D341Med (cell line): ENCODE measurements at regions not wholly inside any gene's neighbourhood (a gene's known extent, or its start where the extent isn't known, plus 50 kb on each side); places are given as distances from the start of the nearest gene placed in this dataset.
"Not testable (repeated sequence)": the region's sequence is repeated elsewhere in the genome, so short reads cannot be mapped to it uniquely, and the experiment has no call there.

ENCODE experiments used
- DNase-seq: peaks from one replicate; pipeline ENCODE4 v3.0.0; 2012; ENCODE audit warnings: low spot score

- no peak for DNase-seq
These were observed 70.8 kb downstream of the YTHDF1 start for GRCh38 chr20:63145156-63145555.

- DNase-seq = no peak
These were observed 73.0 kb downstream of the YTHDF1 start for GRCh38 chr20:63142933-63143332.

GRCh38 chr20:63141531-63141930 is 74.4 kb downstream of the YTHDF1 start:
- DNase-seq = no peak

GRCh38 chr20:63140514-63141433 is 75.2 kb downstream of the YTHDF1 start:
- no peak for DNase-seq

GRCh38 chr20:63139837-63140236 is 76.1 kb downstream of the YTHDF1 start:
- DNase-seq = no peak

GRCh38 chr20:63139356-63139755 is 76.6 kb downstream of the YTHDF1 start:
- no peak for DNase-seq

- no peak for DNase-seq
These were observed 77.0 kb downstream of the YTHDF1 start for GRCh38 chr20:63138855-63139341.

- DNase-seq = no peak
These were observed 78.0 kb downstream of the YTHDF1 start for GRCh38 chr20:63137851-63138415.

GRCh38 chr20:63136296-63136695 is 79.6 kb downstream of the YTHDF1 start:
- no peak for DNase-seq

- no peak for DNase-seq
These were observed 80.5 kb downstream of the YTHDF1 start for GRCh38 chr20:63135411-63135810.

GRCh38 chr20:63134711-63135361 is 81.1 kb downstream of the YTHDF1 start:
- not testable (repeated sequence) for DNase-seq

- DNase-seq = no peak
These were observed 81.7 kb downstream of the YTHDF1 start for GRCh38 chr20:63134201-63134612.

GRCh38 chr20:63133481-63134091 is 82.3 kb downstream of the YTHDF1 start:
- DNase-seq = no peak

- DNase-seq = no peak
These were observed 83.0 kb downstream of the YTHDF1 start for GRCh38 chr20:63132715-63133471.

- DNase-seq = no peak
These were observed 83.7 kb downstream of the YTHDF1 start for GRCh38 chr20:63132131-63132714.

- no peak for DNase-seq
These were observed 85.0 kb downstream of the YTHDF1 start for GRCh38 chr20:63130658-63131577.

GRCh38 chr20:63129991-63130657 is 85.8 kb downstream of the YTHDF1 start:
- DNase-seq = no peak

- no peak for DNase-seq
These were observed 86.5 kb downstream of the YTHDF1 start for GRCh38 chr20:63129376-63129965.

GRCh38 chr20:63128956-63129355 is 87.0 kb downstream of the YTHDF1 start:
- DNase-seq = no peak
